ENCODE measurements at regions not wholly inside any gene's neighbourhood (a gene's known extent, or its start where the extent isn't known, plus 50 kb on each side); places are given as distances from the start of the nearest gene placed in this dataset.

DNA sequence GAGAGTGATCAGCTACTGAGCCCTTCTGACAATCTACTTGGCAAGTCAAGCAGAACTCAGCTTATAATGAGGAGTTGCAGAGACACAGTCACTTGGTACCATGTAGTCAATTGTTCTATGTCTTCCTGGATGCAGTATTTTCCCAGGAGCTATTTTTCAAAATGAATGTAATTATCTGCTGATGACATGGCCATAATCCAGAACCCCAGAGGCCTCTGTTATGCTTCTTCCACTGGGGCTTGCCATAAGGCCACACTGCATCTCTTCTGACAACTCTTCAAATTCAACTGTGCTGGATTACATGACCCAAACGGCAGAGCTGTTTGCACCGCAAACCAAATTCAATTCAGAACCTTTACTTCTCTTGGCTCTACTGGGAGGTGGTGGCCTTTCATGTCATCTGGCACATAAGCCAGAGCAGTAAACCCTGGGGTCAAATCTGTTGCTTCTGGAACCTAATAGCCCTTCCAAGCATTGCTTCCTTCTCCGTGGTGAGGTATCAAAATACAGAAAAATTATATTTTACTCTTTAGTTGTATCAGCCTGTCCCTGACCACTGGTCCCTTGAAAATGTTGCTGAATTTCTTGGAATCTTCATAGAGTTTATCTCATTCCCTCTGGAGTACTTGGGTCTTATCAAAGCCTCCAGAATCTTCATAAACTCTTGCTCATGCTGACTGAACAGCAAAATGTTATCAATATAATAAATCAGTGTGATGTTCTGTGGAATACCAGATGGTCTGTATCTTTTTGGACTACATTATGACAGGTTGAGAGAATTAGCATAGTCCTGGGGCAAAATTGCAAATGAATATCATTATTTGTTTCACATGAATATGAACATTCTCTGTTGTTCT is 79.4 kb upstream of the DCN start:
- DNase-seq = no peak

DNA sequence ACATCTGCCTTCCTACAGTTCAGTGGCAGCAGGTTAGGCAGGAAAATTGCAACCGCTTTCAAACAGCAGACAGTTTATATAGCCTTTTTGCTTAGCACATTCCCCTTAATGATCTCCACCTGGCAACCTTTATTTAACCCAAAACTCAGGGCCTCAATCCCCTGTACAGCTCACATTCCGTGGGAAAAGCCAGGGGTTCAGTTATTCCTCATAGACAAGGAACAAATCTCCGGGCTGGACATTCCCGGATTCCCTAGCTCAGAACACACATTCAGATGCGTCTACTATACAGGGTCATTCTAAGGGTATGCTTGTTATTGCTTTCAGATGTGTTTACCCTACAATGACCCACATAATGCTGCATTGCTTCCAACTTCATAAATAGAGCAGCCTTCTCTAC is 73.8 kb upstream of the DCN start:
- no peak for DNase-seq

DNA sequence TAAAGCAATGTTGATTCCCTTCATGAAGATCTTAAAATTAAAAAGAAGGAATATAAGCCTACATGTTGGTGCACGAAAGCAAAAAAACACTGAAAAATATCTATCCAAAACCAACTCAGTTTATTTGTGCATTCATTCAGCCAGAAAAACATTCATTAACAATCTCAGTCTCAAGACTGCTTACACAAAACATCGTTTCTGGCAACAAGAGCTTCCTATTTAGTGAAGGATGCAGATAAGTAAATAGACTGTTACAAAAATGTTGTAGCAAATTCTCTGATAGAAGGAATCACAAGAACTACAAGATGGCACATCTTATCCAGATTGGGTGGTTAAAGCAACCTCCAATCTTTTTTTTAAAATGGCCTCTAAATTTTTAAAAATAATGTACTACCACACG is 69.7 kb upstream of the DCN start:
- no peak for DNase-seq

- DNase-seq = no peak
Measured at GRCh38 chr12:91250273-91250665, 67.7 kb upstream of the DCN start.

- DNase-seq = no peak
Measured at GRCh38 chr12:91249518-91250272, 67.1 kb upstream of the DCN start.

GRCh38 chr12:91249054-91249453 is 66.4 kb upstream of the DCN start:
- DNase-seq = no peak

GRCh38 chr12:91243177-91243576 is 60.6 kb upstream of the DCN start:
- peak; percentile 73 for DNase-seq

DNA sequence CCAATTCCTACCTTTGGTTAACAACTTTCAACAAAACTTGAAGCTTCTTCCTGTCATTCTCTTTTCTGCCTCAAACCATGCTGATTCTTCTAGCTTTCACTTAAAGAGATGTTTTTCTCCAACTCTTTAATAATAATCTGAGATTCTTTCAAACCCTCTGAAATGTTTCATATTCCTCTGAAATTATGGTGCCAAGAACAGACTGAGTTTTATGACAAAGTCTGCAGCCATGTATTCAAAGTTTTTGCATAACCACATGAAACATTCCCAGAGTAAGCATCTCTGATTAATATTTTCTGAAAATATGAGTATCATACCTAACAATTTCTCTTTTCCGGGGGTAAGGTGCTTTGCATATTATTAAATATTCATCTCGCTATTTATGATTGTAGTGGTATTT is 59.1 kb upstream of the DCN start:
- no peak for DNase-seq

- DNase-seq = no peak
Measured at GRCh38 chr12:91240386-91241095, 57.9 kb upstream of the DCN start.

- no peak for DNase-seq
Measured at GRCh38 chr12:91239481-91239880, 56.9 kb upstream of the DCN start.
